SK-N-SH (cell line): ENCODE measurements at regions not wholly inside any gene's neighbourhood (a gene's known extent, or its start where the extent isn't known, plus 50 kb on each side); places are given as distances from the start of the nearest gene placed in this dataset.
A peak's percentile ranks its signal among the peaks of the same experiment; 100 is the strongest.

Source experiments
- CTCF ChIA-PET: fragments of 300-600, 350-600 bp; formaldehyde crosslinking; extraction: SDS; loops from one replicate; lab custom pipeline; 2021; lab: Yijun Ruan, JAX
- POLR2A ChIA-PET: fragments of 350-600 bp; sonication (Branson Sonifier 250); formaldehyde crosslinking; extraction: SDS; loops from one replicate; lab custom pipeline; 2020; ENCODE audit warnings: antibody characterized with exemption, inconsistent platforms; lab: Yijun Ruan, JAX
- DNase-seq: peaks from one replicate; pipeline ENCODE4 v3.0.0; 2012
- H2AFZ ChIP-seq: fragments of 200-600 bp; sonication (generic); 2 replicates; pipeline ENCODE4 v1.8.1; 2016; ENCODE audit warnings: antibody characterized with exemption, mild to moderate bottlenecking, low read depth
- H3F3A ChIP-seq: fragments of 200-600 bp; sonication (generic); replicated peaks from 2 replicates; pipeline ENCODE3; 2016; ENCODE audit warnings: antibody characterized with exemption, mild to moderate bottlenecking; ENCODE audit not compliant: insufficient read depth
- H3K27ac ChIP-seq, 2 experiments: fragments of 200-500 bp in 1 of 2; fragments of 200-600 bp in 1 of 2; sonication (Bioruptor generic) in 1 of 2; sonication (generic), shearing (Covaris generic) in 1 of 2; 2 replicates each; pipeline versions ENCODE4 v1.5.1 to v1.6.1; 2014 to 2016; ENCODE audit warnings: low read depth in 2 of 2, inconsistent platforms in 1 of 2, low read length in 1 of 2, mild to moderate bottlenecking in 1 of 2, mixed read lengths in 1 of 2
- H3K27me3 ChIP-seq: fragments of 200-600 bp; sonication (generic), shearing (Covaris generic); 2 replicates; pipeline ENCODE4 v1.6.1; 2016; ENCODE audit warnings: mixed run types; ENCODE audit not compliant: insufficient read depth
- H3K36me3 ChIP-seq, 2 experiments: fragments of 200-500 bp in 1 of 2; fragments of 200-600 bp in 1 of 2; sonication (Bioruptor generic) in 1 of 2; sonication (generic) in 1 of 2; replicated peaks in 1 of 2; 2 replicates each; pipeline versions ENCODE3 to v1.5.1; 2014 to 2016; ENCODE audit warnings: low read length in 1 of 2, mild to moderate bottlenecking in 1 of 2; ENCODE audit not compliant: insufficient read depth in 2 of 2, control insufficient read depth in 1 of 2
- H3K4me1 ChIP-seq, 2 experiments: fragments of 200-500 bp in 1 of 2; fragments of 200-600 bp in 1 of 2; sonication (Bioruptor generic) in 1 of 2; sonication (generic), shearing (Covaris generic) in 1 of 2; 2 replicates each; pipeline versions ENCODE4 v1.5.1 to v1.6.1; 2014 to 2016; ENCODE audit warnings: low read depth in 1 of 2, low read length in 1 of 2, mixed run types in 1 of 2; ENCODE audit not compliant: insufficient read depth in 2 of 2, control insufficient read depth in 1 of 2
- H3K4me2 ChIP-seq: fragments of 200-600 bp; sonication (generic), shearing (Covaris generic); 2 replicates; pipeline ENCODE4 v1.6.1; 2017; ENCODE audit warnings: mixed run types
- H3K4me3 ChIP-seq, 2 experiments: fragments of 200-500 bp in 1 of 2; fragments of 200-600 bp in 1 of 2; sonication (Bioruptor generic) in 1 of 2; sonication (generic), shearing (Covaris generic) in 1 of 2; 2 replicates each; pipeline versions ENCODE4 v1.5.1 to v1.8.1; 2014 to 2016; ENCODE audit warnings: low read depth in 2 of 2, inconsistent platforms in 1 of 2, low read length in 1 of 2, mild to moderate bottlenecking in 1 of 2, mixed read lengths in 1 of 2, moderate library complexity in 1 of 2
- H3K79me2 ChIP-seq: fragments of 200-600 bp; sonication (generic); 2 replicates; pipeline ENCODE4 v1.8.1; 2017; ENCODE audit warnings: mild to moderate bottlenecking; ENCODE audit not compliant: insufficient read depth
- H3K9ac ChIP-seq: fragments of 200-600 bp; sonication (generic); 2 replicates; pipeline ENCODE4 v1.6.1; 2017; ENCODE audit warnings: mixed run types
- H3K9me2 ChIP-seq: fragments of 200-600 bp; sonication (generic); 2 replicates; pipeline ENCODE4 v1.6.1; 2017; ENCODE audit warnings: mixed run types
- H3K9me3 ChIP-seq: fragments of 200-600 bp; sonication (generic); 2 replicates; pipeline ENCODE4 v1.6.1; 2017; ENCODE audit warnings: mixed run types, mild to moderate bottlenecking, moderate library complexity
- H4K20me1 ChIP-seq: fragments of 200-600 bp; sonication (generic); 2 replicates; pipeline ENCODE4 v1.6.1; 2017; ENCODE audit warnings: mild to moderate bottlenecking, mixed run types; ENCODE audit not compliant: insufficient read depth
- FOXJ3 ChIP-seq: sonication (generic); formaldehyde crosslinking; IDR thresholded peaks from 2 replicates; pipeline ENCODE4 v1.5.1; 2020; ENCODE audit warnings: mild to moderate bottlenecking, missing genetic modification reagents
- FOXM1 ChIP-seq: IDR thresholded peaks from 2 replicates; pipeline ENCODE4 v1.4.0; 2012; ENCODE audit warnings: low read depth, mild to moderate bottlenecking
- GABPA ChIP-seq: IDR thresholded peaks from 2 replicates; pipeline ENCODE4 v1.4.0; 2012; ENCODE audit warnings: low read depth, mild to moderate bottlenecking
- JUND ChIP-seq: IDR thresholded peaks from 2 replicates; pipeline ENCODE4 v1.4.0; 2012
- NRF1 ChIP-seq: IDR thresholded peaks from 2 replicates; pipeline ENCODE4 v1.6.1; 2012; ENCODE audit warnings: low read depth, mild to moderate bottlenecking, low read length
- POLR2AphosphoS5 ChIP-seq: IDR thresholded peaks from 2 replicates; pipeline ENCODE4 v1.6.1; 2012; ENCODE audit warnings: low read depth, low read length
- RAD21 ChIP-seq: IDR thresholded peaks from 2 replicates; pipeline ENCODE4 v1.6.1; 2012; ENCODE audit warnings: mild to moderate bottlenecking, low read length
- RXRA ChIP-seq: IDR thresholded peaks from 2 replicates; pipeline ENCODE4 v1.4.0; 2012; ENCODE audit warnings: low read depth, mild to moderate bottlenecking, borderline replicate concordance
- SIN3A ChIP-seq: IDR thresholded peaks from 2 replicates; pipeline ENCODE4 v1.6.1; 2012; ENCODE audit warnings: low read depth, mild to moderate bottlenecking, low read length, moderate library complexity, borderline replicate concordance
- SMC3 ChIP-seq: IDR thresholded peaks from 2 replicates; pipeline ENCODE4 v1.6.1; 2012; ENCODE audit warnings: low read depth, low read length, improper control_type of control experiment
- TCF12 ChIP-seq: IDR thresholded peaks from 2 replicates; pipeline ENCODE4 v1.4.0; 2012
- WGBS: methylation state at CpG from one replicate; pipeline ENCODE4 v1.1.6; 2017; ENCODE audit warnings: low lambda C conversion rate; 5-methylcytosine and 5-hydroxymethylcytosine counted together
- TF ChIP-seq, protein P1 (sequence below): IDR thresholded peaks from 2 replicates; pipeline ENCODE4 v1.6.1; 2012; ENCODE audit warnings: mild to moderate bottlenecking, low read depth, low read length, moderate library complexity
- TF ChIP-seq, protein P2 (sequence below): IDR thresholded peaks from 2 replicates; pipeline ENCODE4 v1.4.0; 2012; ENCODE audit warnings: low read depth, borderline replicate concordance
- TF ChIP-seq, protein P3 (sequence below): fragments of 200-600 bp; sonication (generic); IDR thresholded peaks from 2 replicates; pipeline ENCODE4 v1.6.1; 2017; ENCODE audit warnings: antibody characterized with exemption, mild to moderate bottlenecking, moderate library complexity

DNA sequence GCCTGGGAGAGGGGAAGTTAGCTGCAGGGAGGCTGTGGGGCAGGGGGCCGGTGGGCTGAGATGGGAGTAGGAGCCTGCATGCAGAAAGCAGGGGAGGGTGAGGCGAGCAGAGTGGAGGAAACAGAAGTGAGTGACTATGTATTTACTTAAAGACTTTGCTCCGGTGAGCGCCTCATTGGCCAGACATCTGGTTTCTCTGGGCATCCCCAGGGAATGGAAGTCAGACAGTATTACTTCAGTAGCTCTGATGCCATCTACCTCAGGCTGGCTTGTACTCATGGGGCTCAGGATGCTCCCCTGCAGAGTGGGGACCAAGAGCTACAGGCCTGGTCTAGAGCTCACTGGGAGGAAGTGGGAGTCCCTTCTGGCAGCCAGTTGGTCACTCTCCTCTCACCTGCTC is 78.2 kb upstream of the ARAP3 start:
- Histone ChIP-seq H4K20me1 (no peaks in the 10 kb centered on the region), H3K9ac (no peak overlapping the region), H3K27ac (no peak overlapping the region), H3F3A (no peaks in the 10 kb centered on the region), H2AFZ (no peak overlapping the region), H3K27me3 (peaks cover 9% of the 10 kb centered on the region), H3K4me2 (no peak overlapping the region), H3K36me3 (no peaks in the 10 kb centered on the region), H3K4me3 (no peak overlapping the region), H3K9me2 (no peaks in the 10 kb centered on the region), H3K4me1 (peaks cover 0 to 26% of the 10 kb centered on the region in 2 experiments; a peak in 1 of 4 replicates), H3K9me3 (no peaks in the 10 kb centered on the region), H3K79me2 (no peaks in the 10 kb centered on the region)
- ChIA-PET POLR2A (no interaction called here), CTCF (interaction anchor here (0.6 to 4.2 kb wide), 3 partner anchors 9 to 122 kb away, joined by 3 to 17 read pairs (median 4); partner anchors contain the start of gene PCDH1)
- no peak for DNase-seq
- no peak for TF ChIP-seq FOXM1
- TF ChIP-seq, protein P1, sequence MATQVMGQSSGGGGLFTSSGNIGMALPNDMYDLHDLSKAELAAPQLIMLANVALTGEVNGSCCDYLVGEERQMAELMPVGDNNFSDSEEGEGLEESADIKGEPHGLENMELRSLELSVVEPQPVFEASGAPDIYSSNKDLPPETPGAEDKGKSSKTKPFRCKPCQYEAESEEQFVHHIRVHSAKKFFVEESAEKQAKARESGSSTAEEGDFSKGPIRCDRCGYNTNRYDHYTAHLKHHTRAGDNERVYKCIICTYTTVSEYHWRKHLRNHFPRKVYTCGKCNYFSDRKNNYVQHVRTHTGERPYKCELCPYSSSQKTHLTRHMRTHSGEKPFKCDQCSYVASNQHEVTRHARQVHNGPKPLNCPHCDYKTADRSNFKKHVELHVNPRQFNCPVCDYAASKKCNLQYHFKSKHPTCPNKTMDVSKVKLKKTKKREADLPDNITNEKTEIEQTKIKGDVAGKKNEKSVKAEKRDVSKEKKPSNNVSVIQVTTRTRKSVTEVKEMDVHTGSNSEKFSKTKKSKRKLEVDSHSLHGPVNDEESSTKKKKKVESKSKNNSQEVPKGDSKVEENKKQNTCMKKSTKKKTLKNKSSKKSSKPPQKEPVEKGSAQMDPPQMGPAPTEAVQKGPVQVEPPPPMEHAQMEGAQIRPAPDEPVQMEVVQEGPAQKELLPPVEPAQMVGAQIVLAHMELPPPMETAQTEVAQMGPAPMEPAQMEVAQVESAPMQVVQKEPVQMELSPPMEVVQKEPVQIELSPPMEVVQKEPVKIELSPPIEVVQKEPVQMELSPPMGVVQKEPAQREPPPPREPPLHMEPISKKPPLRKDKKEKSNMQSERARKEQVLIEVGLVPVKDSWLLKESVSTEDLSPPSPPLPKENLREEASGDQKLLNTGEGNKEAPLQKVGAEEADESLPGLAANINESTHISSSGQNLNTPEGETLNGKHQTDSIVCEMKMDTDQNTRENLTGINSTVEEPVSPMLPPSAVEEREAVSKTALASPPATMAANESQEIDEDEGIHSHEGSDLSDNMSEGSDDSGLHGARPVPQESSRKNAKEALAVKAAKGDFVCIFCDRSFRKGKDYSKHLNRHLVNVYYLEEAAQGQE = no peak
- WGBS = 47% methylated on average over 4 of the region's 4 CpGs

DNA sequence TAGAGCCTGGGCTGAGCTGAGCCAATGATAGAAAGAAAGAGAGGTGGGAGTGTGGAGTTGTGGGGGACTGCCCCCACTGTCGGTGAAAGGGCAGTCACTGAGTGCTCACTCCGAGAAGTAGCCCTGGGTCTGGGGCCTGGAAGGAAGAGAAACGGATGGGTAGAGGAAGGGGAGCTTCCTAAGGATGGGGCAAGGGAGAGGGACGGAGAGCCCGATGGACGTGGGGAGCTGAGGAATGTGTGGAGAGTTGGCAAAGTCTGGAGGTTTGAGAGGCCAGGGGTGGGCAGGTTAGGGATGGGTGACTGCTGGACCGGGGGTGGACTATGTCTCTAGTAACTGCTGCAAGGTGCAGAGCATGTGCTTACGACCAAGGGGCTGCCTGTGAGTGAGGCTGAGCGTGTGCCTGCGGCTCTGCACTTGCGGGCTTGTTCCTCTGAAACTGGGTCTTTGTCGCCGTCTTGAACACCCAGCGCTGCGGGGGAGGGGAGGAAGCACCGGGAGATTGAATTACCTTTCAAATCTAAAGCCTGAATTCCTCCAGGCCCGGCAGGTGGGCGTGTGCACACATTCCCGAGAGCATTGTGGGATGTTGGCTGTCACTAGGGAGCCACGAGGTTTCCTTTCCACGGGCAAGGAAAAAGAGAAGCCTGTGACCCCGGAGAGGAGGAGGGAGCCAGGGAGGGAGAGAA is 76.4 kb upstream of the ARAP3 start:
- Histone ChIP-seq H3F3A (no peaks in the 10 kb centered on the region), H3K9me2 (no peaks in the 10 kb centered on the region), H3K4me2 (no peak overlapping the region), H2AFZ (no peak overlapping the region), H3K4me3 (no peak overlapping the region), H3K9ac (no peak overlapping the region), H3K27me3 (peaks cover 9% of the 10 kb centered on the region), H3K27ac (no peak overlapping the region), H4K20me1 (no peaks in the 10 kb centered on the region), H3K4me1 (peaks cover 0 to 27% of the 10 kb centered on the region in 2 experiments; a peak in 1 of 4 replicates), H3K9me3 (no peaks in the 10 kb centered on the region), H3K79me2 (no peaks in the 10 kb centered on the region), H3K36me3 (no peaks in the 10 kb centered on the region)
- WGBS = 54% methylated on average over 20 of the region's 22 CpGs
- no peak for TF ChIP-seq RXRA
- no peak for DNase-seq
- CTCF ChIA-PET = interaction anchor here (0.7 to 3.7 kb wide), 20 partner anchors 9 to 202 kb away, joined by 3 to 19 read pairs (median 5); partner anchors contain the start of gene PCDH1
- POLR2A ChIA-PET = no interaction called here

DNA sequence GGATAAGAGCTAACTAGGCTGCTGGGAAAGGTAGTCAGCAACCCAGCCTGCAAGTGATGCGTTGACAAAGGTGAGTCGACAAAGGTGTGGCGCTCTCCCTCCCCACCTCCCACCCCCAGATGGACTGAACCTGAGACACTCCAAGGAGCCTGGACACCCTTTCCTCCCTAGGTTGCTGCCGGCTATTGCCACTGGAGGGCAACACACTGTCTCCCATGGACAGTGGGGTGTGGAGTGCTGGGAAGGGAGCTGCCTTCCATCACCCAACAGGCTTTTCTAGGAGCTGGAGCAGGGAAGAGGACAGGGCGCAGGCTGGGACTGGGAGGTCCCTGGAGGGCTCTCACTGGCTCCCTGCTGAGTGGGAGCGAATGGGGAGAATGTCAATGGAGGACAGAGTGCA is 75.4 kb upstream of the ARAP3 start:
- POLR2A ChIA-PET = no interaction called here
- peaks cover under 1% of the 10 kb centered on the region for H3K27me3 ChIP-seq
- DNase-seq = peak; percentile 80

More for the DNA sequence above, 75.4 kb upstream of the ARAP3 start:
- WGBS = 35% methylated on average over 5 of the region's 6 CpGs
- Histone ChIP-seq H3K27ac (no peak overlapping the region), H3K4me2 (no peak overlapping the region), H3K36me3 (no peaks in the 10 kb centered on the region), H4K20me1 (no peaks in the 10 kb centered on the region), H3K4me3 (no peak overlapping the region; a peak in 1 of 4 replicates), H3K4me1 (peaks cover 0 to 27% of the 10 kb centered on the region in 2 experiments; a peak in 1 of 4 replicates), H3K79me2 (no peaks in the 10 kb centered on the region), H3K9ac (no peak overlapping the region), H3K9me2 (no peaks in the 10 kb centered on the region), H3F3A (no peaks in the 10 kb centered on the region), H3K9me3 (no peaks in the 10 kb centered on the region), H2AFZ (no peak overlapping the region)
- no peak for TF ChIP-seq SIN3A
- TF ChIP-seq RAD21 = peak; percentile 70
- TF ChIP-seq FOXJ3 (CRISPR knock-in tag) = no peak
- no peak for TF ChIP-seq NRF1
- no peak for TF ChIP-seq POLR2AphosphoS5
- TF ChIP-seq, protein P2, sequence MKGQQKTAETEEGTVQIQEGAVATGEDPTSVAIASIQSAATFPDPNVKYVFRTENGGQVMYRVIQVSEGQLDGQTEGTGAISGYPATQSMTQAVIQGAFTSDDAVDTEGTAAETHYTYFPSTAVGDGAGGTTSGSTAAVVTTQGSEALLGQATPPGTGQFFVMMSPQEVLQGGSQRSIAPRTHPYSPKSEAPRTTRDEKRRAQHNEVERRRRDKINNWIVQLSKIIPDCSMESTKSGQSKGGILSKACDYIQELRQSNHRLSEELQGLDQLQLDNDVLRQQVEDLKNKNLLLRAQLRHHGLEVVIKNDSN = no peak
- TF ChIP-seq TCF12 = no peak
- no peak for TF ChIP-seq JUND
- TF ChIP-seq SMC3 = peak; percentile 75
- TF ChIP-seq, protein P3, sequence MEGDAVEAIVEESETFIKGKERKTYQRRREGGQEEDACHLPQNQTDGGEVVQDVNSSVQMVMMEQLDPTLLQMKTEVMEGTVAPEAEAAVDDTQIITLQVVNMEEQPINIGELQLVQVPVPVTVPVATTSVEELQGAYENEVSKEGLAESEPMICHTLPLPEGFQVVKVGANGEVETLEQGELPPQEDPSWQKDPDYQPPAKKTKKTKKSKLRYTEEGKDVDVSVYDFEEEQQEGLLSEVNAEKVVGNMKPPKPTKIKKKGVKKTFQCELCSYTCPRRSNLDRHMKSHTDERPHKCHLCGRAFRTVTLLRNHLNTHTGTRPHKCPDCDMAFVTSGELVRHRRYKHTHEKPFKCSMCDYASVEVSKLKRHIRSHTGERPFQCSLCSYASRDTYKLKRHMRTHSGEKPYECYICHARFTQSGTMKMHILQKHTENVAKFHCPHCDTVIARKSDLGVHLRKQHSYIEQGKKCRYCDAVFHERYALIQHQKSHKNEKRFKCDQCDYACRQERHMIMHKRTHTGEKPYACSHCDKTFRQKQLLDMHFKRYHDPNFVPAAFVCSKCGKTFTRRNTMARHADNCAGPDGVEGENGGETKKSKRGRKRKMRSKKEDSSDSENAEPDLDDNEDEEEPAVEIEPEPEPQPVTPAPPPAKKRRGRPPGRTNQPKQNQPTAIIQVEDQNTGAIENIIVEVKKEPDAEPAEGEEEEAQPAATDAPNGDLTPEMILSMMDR = peak; percentile 50
- no peak for TF ChIP-seq GABPA
- CTCF ChIA-PET = interaction anchor here (0.5 to 3.7 kb wide), 32 partner anchors 8 to 203 kb away, joined by 3 to 19 read pairs (median 4); partner anchors contain the start of gene PCDH1
